DOHH2 (cell line): ENCODE measurements at regions not wholly inside any gene's neighbourhood (a gene's known extent, or its start where the extent isn't known, plus 50 kb on each side); places are given as distances from the start of the nearest gene placed in this dataset.

Experiments
- H3F3A ChIP-seq: fragments of 200-600 bp; sonication (generic), shearing (Covaris generic); 2 replicates; pipeline ENCODE4 v1.6.0; 2016; ENCODE audit warnings: antibody characterized with exemption, mild to moderate bottlenecking; ENCODE audit not compliant: control insufficient read depth, insufficient read depth
- H3K27ac ChIP-seq: fragments of 200-600 bp; sonication (generic); 2 replicates; pipeline ENCODE4 v1.5.1; 2014; ENCODE audit warnings: low read depth, mild to moderate bottlenecking, low read length, moderate library complexity
- H3K27me3 ChIP-seq: fragments of 200-600 bp; sonication (generic); 2 replicates; pipeline ENCODE4 v1.6.1; 2014; ENCODE audit warnings: mild to moderate bottlenecking, low read length, mixed read lengths; ENCODE audit not compliant: control insufficient read depth
- H3K36me3 ChIP-seq: fragments of 200-600 bp; sonication (generic); 2 replicates; pipeline ENCODE4 v1.6.1; 2014; ENCODE audit warnings: mild to moderate bottlenecking, low read length, moderate library complexity, mixed read lengths; ENCODE audit not compliant: control insufficient read depth
- H3K4me1 ChIP-seq: fragments of 200-600 bp; sonication (generic); 2 replicates; pipeline ENCODE4 v1.6.1; 2014; ENCODE audit warnings: mild to moderate bottlenecking, low read length, mixed read lengths; ENCODE audit not compliant: control insufficient read depth
- H3K4me2 ChIP-seq: fragments of 200-600 bp; sonication (generic); 2 replicates; pipeline ENCODE4 v1.6.0; 2014; ENCODE audit warnings: mild to moderate bottlenecking, low read length, moderate library complexity
- H3K4me3 ChIP-seq: fragments of 200-600 bp; sonication (generic); 2 replicates; pipeline ENCODE4 v1.5.1; 2014; ENCODE audit warnings: mild to moderate bottlenecking, low read length, mixed read lengths
- H3K79me2 ChIP-seq: fragments of 200-600 bp; sonication (generic); 2 replicates; pipeline ENCODE4 v1.6.1; 2014; ENCODE audit warnings: mild to moderate bottlenecking, low read length, mixed read lengths; ENCODE audit not compliant: control insufficient read depth
- H3K9me2 ChIP-seq: fragments of 200-600 bp; sonication (generic); replicated peaks from 2 replicates; pipeline ENCODE4 v1.6.1; 2014; ENCODE audit warnings: mild to moderate bottlenecking, low read length, mixed read lengths; ENCODE audit not compliant: control insufficient read depth
- H3K9me3 ChIP-seq: fragments of 200-600 bp; sonication (generic); 2 replicates; pipeline ENCODE4 v1.6.1; 2014; ENCODE audit warnings: antibody characterized with exemption, low read length, mixed read lengths; ENCODE audit not compliant: control insufficient read depth, insufficient read depth
- H4K20me1 ChIP-seq: fragments of 200-600 bp; sonication (generic); 2 replicates; pipeline ENCODE4 v1.6.0; 2014; ENCODE audit warnings: low read depth, mild to moderate bottlenecking, antibody characterized with exemption, low read length, moderate library complexity; ENCODE audit not compliant: control insufficient read depth, insufficient read depth
- CTCF ChIP-seq: fragments of 200-600 bp; sonication (generic); IDR thresholded peaks from one replicate; pipeline ENCODE4 v1.5.1; 2014; ENCODE audit warnings: antibody characterized with exemption, mild to moderate bottlenecking, low read depth, low read length; ENCODE audit not compliant: poor library complexity, severe bottlenecking
- EZH2phosphoT487 ChIP-seq: fragments of 200-600 bp; sonication (generic); IDR thresholded peaks from 2 replicates; pipeline ENCODE4 v1.6.1; 2017; ENCODE audit warnings: borderline replicate concordance, mild to moderate bottlenecking, antibody characterized with exemption, low read length, moderate library complexity, mixed read lengths

GRCh38 chr6:135673501-135674309, 176.2 kb upstream of the AHI1 start:
- no peaks in the 10 kb centered on the region for H3K4me1 ChIP-seq
- no peaks in the 10 kb centered on the region for H3K79me2 ChIP-seq
- H3K9me2 ChIP-seq: no peaks in the 10 kb centered on the region
- H3K9me3 ChIP-seq: no peaks in the 10 kb centered on the region
- H3K27ac ChIP-seq: no peak overlapping the region
- no peaks in the 10 kb centered on the region for H4K20me1 ChIP-seq
- no peak overlapping the region for H3K4me2 ChIP-seq
- 0 out of 2 replicates have a peak, but pooled peaks cover 3% of the 10 kb centered on the region for H3K27me3 ChIP-seq
- H3F3A ChIP-seq: no peaks in the 10 kb centered on the region
- TF ChIP-seq EZH2phosphoT487: no peak
- no peak for TF ChIP-seq CTCF
- H3K4me3 ChIP-seq: no peak overlapping the region
- H3K36me3 ChIP-seq: no peaks in the 10 kb centered on the region

GRCh38 chr6:135675026-135675425, 176.5 kb upstream of the PDE7B start:
- H3K27ac ChIP-seq: no peak overlapping the region
- H3K4me3 ChIP-seq: no peak overlapping the region
- H3K27me3 ChIP-seq: 0 out of 2 replicates have a peak, but pooled peaks cover 3% of the 10 kb centered on the region
- no peaks in the 10 kb centered on the region for H3K9me3 ChIP-seq
- H4K20me1 ChIP-seq: no peaks in the 10 kb centered on the region
- no peaks in the 10 kb centered on the region for H3K4me1 ChIP-seq
- no peaks in the 10 kb centered on the region for H3K9me2 ChIP-seq
- H3K79me2 ChIP-seq: no peaks in the 10 kb centered on the region
- no peak for TF ChIP-seq CTCF
- no peak for TF ChIP-seq EZH2phosphoT487
- H3K36me3 ChIP-seq: no peaks in the 10 kb centered on the region
- no peak overlapping the region for H3K4me2 ChIP-seq
- H3F3A ChIP-seq: no peaks in the 10 kb centered on the region

- Histone ChIP-seq H3K27ac (no peak overlapping the region), H3K9me2 (no peaks in the 10 kb centered on the region), H3K4me3 (no peak overlapping the region), H3K36me3 (no peaks in the 10 kb centered on the region), H3K79me2 (no peaks in the 10 kb centered on the region), H3K4me1 (no peaks in the 10 kb centered on the region), H4K20me1 (no peaks in the 10 kb centered on the region), H3K9me3 (no peaks in the 10 kb centered on the region), H3K4me2 (no peak overlapping the region), H3F3A (no peaks in the 10 kb centered on the region), H3K27me3 (0 out of 2 replicates have a peak, but pooled peaks cover 3% of the 10 kb centered on the region)
- no peak for TF ChIP-seq EZH2phosphoT487
- peak; percentile 43 for TF ChIP-seq CTCF
Observed at GRCh38 chr6:135675862-135676261, 175.6 kb upstream of the PDE7B start.
